ENCODE measurements at regions not wholly inside any gene's neighbourhood (a gene's known extent, or its start where the extent isn't known, plus 50 kb on each side); places are given as distances from the start of the nearest gene placed in this dataset.
"Not testable (repeated sequence)": the region's sequence is repeated elsewhere in the genome, so short reads cannot be mapped to it uniquely, and the experiment has no call there.

DNA sequence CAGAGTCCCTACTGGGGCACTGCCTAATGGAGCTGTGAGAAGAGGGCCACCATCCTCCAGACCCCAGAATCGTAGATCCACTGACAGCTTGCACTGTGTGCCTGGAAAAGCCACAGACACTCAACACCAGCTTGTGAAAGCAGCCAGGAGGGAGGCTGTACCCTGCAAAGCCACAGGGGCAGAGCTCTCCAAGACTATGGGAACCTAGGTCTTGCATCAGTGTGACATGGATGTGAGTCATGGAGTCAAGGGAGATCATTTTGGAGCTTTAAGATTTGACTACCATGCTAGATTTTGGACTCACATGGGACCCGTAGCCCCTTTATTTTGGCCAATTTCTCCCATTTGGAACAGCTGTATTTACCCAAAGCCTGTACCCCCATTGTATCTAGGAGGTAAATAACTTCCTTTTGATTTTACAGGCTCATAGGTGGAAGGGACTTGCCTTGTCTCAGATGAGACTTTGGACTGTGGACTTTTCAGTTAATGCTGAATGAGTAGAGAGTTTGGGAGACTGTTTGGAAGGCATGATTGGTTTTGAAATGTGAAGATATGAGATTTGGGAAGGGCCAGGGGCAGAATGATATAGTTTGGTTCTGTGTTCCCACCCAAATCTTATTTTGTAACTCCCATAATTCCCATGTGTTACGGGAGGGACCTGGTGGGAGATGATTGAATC lies 734.6 kb downstream of the USP25 start:
- H3K9me3 Mint-ChIP-seq = peaks cover 2 to 17% (median 7%) of the 10 kb centered on the region in 3 donors
- H3K36me3 ChIP-seq (ENCODE audit: control insufficient read depth in 2 of 2, extremely low read depth in 1 of 2, insufficient read depth in 1 of 2, low read length in 1 of 2); H3K27me3 ChIP-seq (replicated peaks in 1 of 2; ENCODE audit: control insufficient read depth in 2 of 2, extremely low read depth in 1 of 2, insufficient read depth in 2 of 2, low read length in 1 of 2); H3K27ac ChIP-seq (ENCODE audit: low read length); H3K4me1 ChIP-seq (ENCODE audit: control insufficient read depth in 1 of 2, extremely low read depth in 1 of 2, insufficient read depth in 2 of 2, low read length in 2 of 2); H3K4me3 ChIP-seq (ENCODE audit: control insufficient read depth in 1 of 2, extremely low read depth in 1 of 2, low read length in 1 of 2); H3K4me3 Mint-ChIP-seq; H3K27ac Mint-ChIP-seq; H3K27me3 Mint-ChIP-seq; ATAC-seq (replicated peaks in 1 of 4); CTCF ChIA-PET; H3K9me3 ChIP-seq; DNase-seq; H3K36me3 Mint-ChIP-seq; POLR2A ChIA-PET; H3K4me1 Mint-ChIP-seq: not testable (repeated sequence)
- 100% methylated on average over 1 of the region's 3 CpGs for WGBS (ENCODE audit: insufficient coverage)

DNA sequence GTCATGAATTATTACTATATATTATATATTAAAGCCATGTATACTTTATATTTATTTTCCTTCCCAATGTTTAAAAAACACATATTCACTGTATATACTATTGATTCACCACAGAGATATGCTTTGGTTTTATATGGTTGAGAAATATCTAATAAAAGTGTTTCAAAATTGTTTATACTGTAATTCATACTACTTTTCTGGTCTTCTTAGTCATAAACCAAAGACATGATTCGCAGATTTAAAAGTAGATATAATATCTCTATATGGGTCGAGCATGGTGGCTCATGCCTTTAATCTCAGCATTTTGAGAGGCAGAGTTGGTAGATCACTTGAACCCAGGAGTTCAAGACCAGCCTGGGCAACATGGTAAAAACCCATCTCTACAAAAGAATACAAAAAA lies 738.4 kb downstream of the USP25 start:
- WGBS (ENCODE audit: insufficient coverage) = no CpG with 5 or more reads among the region's 2 CpGs
- CTCF ChIA-PET = no interaction called here
- Mint-ChIP-seq H3K36me3 (no peaks in the 10 kb centered on the region), H3K27me3 (no peaks in the 10 kb centered on the region), H3K9me3 (peaks cover 2 to 13% (median 4%) of the 10 kb centered on the region in 3 donors), H3K4me1 (no peaks in the 10 kb centered on the region), H3K27ac (no peak overlapping the region), H3K4me3 (no peak overlapping the region)
- H3K27me3 ChIP-seq (replicated peaks in 1 of 2; ENCODE audit: control insufficient read depth in 2 of 2, extremely low read depth in 1 of 2, insufficient read depth in 2 of 2, low read length in 1 of 2) = no peaks in the 10 kb centered on the region
- H3K4me3 ChIP-seq (ENCODE audit: control insufficient read depth in 1 of 2, extremely low read depth in 1 of 2, low read length in 1 of 2) = no peak overlapping the region
- no peak for DNase-seq
- no peaks in the 10 kb centered on the region for H3K9me3 ChIP-seq
- no peaks in the 10 kb centered on the region for H3K4me1 ChIP-seq (ENCODE audit: control insufficient read depth in 1 of 2, extremely low read depth in 1 of 2, insufficient read depth in 2 of 2, low read length in 2 of 2)
- no peaks in the 10 kb centered on the region for H3K36me3 ChIP-seq (ENCODE audit: control insufficient read depth in 2 of 2, extremely low read depth in 1 of 2, insufficient read depth in 1 of 2, low read length in 1 of 2)
- no peak for ATAC-seq (replicated peaks in 1 of 4)
- H3K27ac ChIP-seq (ENCODE audit: low read length) = no peak overlapping the region
- POLR2A ChIA-PET = no interaction called here

DNA sequence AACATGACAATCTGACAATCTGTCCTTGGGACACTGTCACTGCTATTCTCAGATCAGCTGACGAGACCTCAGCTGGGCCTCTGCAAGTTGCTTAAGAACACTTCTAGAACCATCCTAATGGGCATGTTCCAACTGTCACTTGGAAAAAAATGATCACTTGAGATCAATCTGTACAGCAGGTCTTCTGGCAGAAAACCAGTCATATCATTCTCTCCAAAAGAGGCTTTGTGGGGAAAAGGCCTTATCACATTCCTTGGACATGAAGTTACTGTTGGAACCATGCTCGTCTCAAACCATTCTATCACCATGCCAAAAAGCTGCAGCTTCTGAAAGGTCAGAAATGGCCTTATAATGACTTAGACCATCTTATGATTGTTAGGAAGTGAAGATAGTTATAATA lies 744.2 kb downstream of the USP25 start:
- ChIA-PET POLR2A (no interaction called here), CTCF (no interaction called here)
- Mint-ChIP-seq H3K27ac (no peak overlapping the region), H3K36me3 (no peaks in the 10 kb centered on the region), H3K4me1 (no peaks in the 10 kb centered on the region), H3K4me3 (no peak overlapping the region), H3K27me3 (no peaks in the 10 kb centered on the region), H3K9me3 (peaks cover 4 to 20% (median 6%) of the 10 kb centered on the region in 3 donors)
- Histone ChIP-seq H3K27ac (ENCODE audit: low read length) (no peak overlapping the region), H3K36me3 (ENCODE audit: control insufficient read depth in 2 of 2, extremely low read depth in 1 of 2, insufficient read depth in 1 of 2, low read length in 1 of 2) (no peaks in the 10 kb centered on the region), H3K9me3 (no peaks in the 10 kb centered on the region), H3K4me3 (ENCODE audit: control insufficient read depth in 1 of 2, extremely low read depth in 1 of 2, low read length in 1 of 2) (no peak overlapping the region), H3K4me1 (ENCODE audit: control insufficient read depth in 1 of 2, extremely low read depth in 1 of 2, insufficient read depth in 2 of 2, low read length in 2 of 2) (no peaks in the 10 kb centered on the region), H3K27me3 (replicated peaks in 1 of 2; ENCODE audit: control insufficient read depth in 2 of 2, extremely low read depth in 1 of 2, insufficient read depth in 2 of 2, low read length in 1 of 2) (no peaks in the 10 kb centered on the region)
- 86% methylated on average over 1 of the region's 2 CpGs for WGBS (ENCODE audit: insufficient coverage)
- DNase-seq (no peak), ATAC-seq (replicated peaks in 1 of 4) (no peak)

DNA sequence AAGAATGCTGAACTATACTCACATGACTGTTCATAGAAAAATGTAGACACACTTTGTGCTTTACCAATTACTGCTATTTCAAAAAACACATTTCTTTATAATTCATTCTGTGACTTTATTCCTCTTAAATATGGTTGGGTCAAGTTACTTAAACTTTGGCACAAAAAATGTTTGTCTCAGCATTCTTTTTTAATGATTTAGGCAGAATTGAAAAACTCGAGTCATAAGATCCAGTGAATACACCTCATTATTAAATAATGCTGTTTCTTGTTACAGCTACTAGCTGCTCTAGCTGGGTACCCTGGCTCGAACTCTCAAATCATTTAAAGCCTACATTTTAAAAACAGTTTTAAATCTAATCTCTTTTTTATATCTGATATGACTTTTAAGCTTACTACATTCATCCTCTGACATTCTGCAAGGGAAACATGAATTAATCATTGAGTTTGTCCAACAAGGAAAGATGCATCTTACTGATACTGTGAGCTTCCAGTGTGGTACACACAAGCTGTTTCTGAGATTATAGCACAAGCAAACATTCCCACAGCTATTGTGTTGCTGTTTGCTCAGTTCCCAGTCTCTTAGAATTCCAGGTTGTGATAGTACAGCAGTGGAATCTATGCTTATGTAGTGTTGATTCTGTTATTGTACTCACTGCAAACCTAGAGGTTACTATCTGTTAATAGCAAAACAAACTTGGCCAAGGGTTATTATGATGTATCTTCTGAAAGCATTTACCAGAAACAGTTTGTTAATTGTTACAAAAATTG lies 746.5 kb downstream of the USP25 start:
- DNase-seq (no peak), ATAC-seq (replicated peaks in 1 of 4) (no peak)
- Mint-ChIP-seq H3K27me3 (no peaks in the 10 kb centered on the region), H3K27ac (no peak overlapping the region), H3K4me1 (no peaks in the 10 kb centered on the region), H3K36me3 (no peaks in the 10 kb centered on the region), H3K9me3 (peaks cover 9 to 19% (median 14%) of the 10 kb centered on the region in 3 donors), H3K4me3 (no peak overlapping the region)
- Histone ChIP-seq H3K36me3 (ENCODE audit: control insufficient read depth in 2 of 2, extremely low read depth in 1 of 2, insufficient read depth in 1 of 2, low read length in 1 of 2) (no peaks in the 10 kb centered on the region), H3K4me1 (ENCODE audit: control insufficient read depth in 1 of 2, extremely low read depth in 1 of 2, insufficient read depth in 2 of 2, low read length in 2 of 2) (no peaks in the 10 kb centered on the region), H3K4me3 (ENCODE audit: control insufficient read depth in 1 of 2, extremely low read depth in 1 of 2, low read length in 1 of 2) (no peak overlapping the region), H3K27ac (ENCODE audit: low read length) (no peak overlapping the region), H3K9me3 (no peaks in the 10 kb centered on the region), H3K27me3 (replicated peaks in 1 of 2; ENCODE audit: control insufficient read depth in 2 of 2, extremely low read depth in 1 of 2, insufficient read depth in 2 of 2, low read length in 1 of 2) (no peaks in the 10 kb centered on the region)
- WGBS (ENCODE audit: insufficient coverage) = no CpG with 5 or more reads among the region's 2 CpGs
- ChIA-PET POLR2A (interaction anchor here in 1 of 2 donors (0.6 kb wide), 1 partner anchor 458 kb away, joined by 3 read pairs; no protein-coding TSS in a partner anchor), CTCF (no interaction called here)

DNA sequence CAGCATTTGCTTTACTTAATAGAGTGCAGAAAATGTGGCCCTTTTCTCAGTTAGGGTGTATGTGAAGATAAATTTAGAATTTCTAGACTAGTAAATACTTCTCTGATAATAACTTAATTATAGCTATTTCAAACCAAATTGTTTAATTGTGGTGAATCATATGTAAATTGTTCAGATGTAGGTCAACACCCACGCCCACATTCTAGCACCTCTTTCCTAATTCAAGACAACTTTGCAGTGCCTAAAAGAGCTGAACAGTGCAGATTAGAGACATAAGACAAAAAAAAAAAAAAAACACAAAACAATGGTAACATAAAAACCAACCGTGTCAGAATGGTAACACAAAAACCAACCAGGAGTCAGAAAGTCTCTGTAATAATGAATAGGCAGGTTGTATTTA lies 758.3 kb downstream of the USP25 start:
- Mint-ChIP-seq H3K27ac (no peak overlapping the region), H3K36me3 (no peaks in the 10 kb centered on the region), H3K9me3 (peaks cover 3 to 13% (median 4%) of the 10 kb centered on the region in 3 donors), H3K4me1 (no peaks in the 10 kb centered on the region), H3K4me3 (no peak overlapping the region), H3K27me3 (no peaks in the 10 kb centered on the region)
- CTCF ChIA-PET = no interaction called here
- no peak overlapping the region for H3K4me3 ChIP-seq (ENCODE audit: control insufficient read depth in 1 of 2, extremely low read depth in 1 of 2, low read length in 1 of 2)
- H3K27ac ChIP-seq (ENCODE audit: low read length) = no peak overlapping the region
- POLR2A ChIA-PET = no interaction called here
- H3K36me3 ChIP-seq (ENCODE audit: control insufficient read depth in 2 of 2, extremely low read depth in 1 of 2, insufficient read depth in 1 of 2, low read length in 1 of 2) = no peaks in the 10 kb centered on the region
- no peaks in the 10 kb centered on the region for H3K27me3 ChIP-seq (replicated peaks in 1 of 2; ENCODE audit: control insufficient read depth in 2 of 2, extremely low read depth in 1 of 2, insufficient read depth in 2 of 2, low read length in 1 of 2)
- DNase-seq (no peak), ATAC-seq (replicated peaks in 1 of 4) (no peak)
- no peaks in the 10 kb centered on the region for H3K9me3 ChIP-seq
- no CpG with 5 or more reads among the region's 2 CpGs for WGBS (ENCODE audit: insufficient coverage)
- no peaks in the 10 kb centered on the region for H3K4me1 ChIP-seq (ENCODE audit: control insufficient read depth in 1 of 2, extremely low read depth in 1 of 2, insufficient read depth in 2 of 2, low read length in 2 of 2)

DNA sequence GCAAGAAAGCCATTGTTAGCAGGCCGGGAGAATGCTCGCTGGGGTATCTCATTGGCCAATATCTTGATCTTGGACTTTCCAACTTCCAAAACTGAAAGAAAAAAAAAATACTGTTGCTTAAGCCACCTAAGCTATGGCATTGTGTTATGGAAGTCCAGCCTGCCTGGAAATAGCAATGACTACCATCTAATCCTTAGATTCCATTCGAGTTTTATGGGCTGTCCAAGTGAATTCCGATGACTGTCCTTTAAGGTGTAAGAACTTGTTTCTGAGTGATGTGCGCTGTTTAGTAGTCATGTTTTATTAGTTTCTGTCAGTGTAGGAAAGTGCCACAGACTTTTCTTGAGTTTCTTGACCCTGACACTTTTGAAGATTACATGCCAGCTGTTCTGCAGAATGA lies 762.6 kb downstream of the USP25 start:
- 100% methylated on average over 1 of the region's 5 CpGs for WGBS (ENCODE audit: insufficient coverage)

More for the DNA sequence above, 762.6 kb downstream of the USP25 start:
- Histone ChIP-seq H3K36me3 (ENCODE audit: control insufficient read depth in 2 of 2, extremely low read depth in 1 of 2, insufficient read depth in 1 of 2, low read length in 1 of 2) (no peaks in the 10 kb centered on the region), H3K9me3 (no peaks in the 10 kb centered on the region), H3K4me1 (ENCODE audit: control insufficient read depth in 1 of 2, extremely low read depth in 1 of 2, insufficient read depth in 2 of 2, low read length in 2 of 2) (no peaks in the 10 kb centered on the region), H3K27ac (ENCODE audit: low read length) (no peak overlapping the region), H3K27me3 (replicated peaks in 1 of 2; ENCODE audit: control insufficient read depth in 2 of 2, extremely low read depth in 1 of 2, insufficient read depth in 2 of 2, low read length in 1 of 2) (no peaks in the 10 kb centered on the region), H3K4me3 (ENCODE audit: control insufficient read depth in 1 of 2, extremely low read depth in 1 of 2, low read length in 1 of 2) (no peak overlapping the region)
- no peaks in the 10 kb centered on the region for H3K36me3 Mint-ChIP-seq
- no peaks in the 10 kb centered on the region for H3K4me1 Mint-ChIP-seq
- H3K4me3 Mint-ChIP-seq = no peak overlapping the region
- DNase-seq (no peak), ATAC-seq (replicated peaks in 1 of 4) (no peak)
- POLR2A ChIA-PET = no interaction called here
- no peak overlapping the region for H3K27ac Mint-ChIP-seq
- no peaks in the 10 kb centered on the region for H3K27me3 Mint-ChIP-seq
- CTCF ChIA-PET = no interaction called here
- peaks cover 4 to 17% (median 7%) of the 10 kb centered on the region in 3 donors for H3K9me3 Mint-ChIP-seq

Measured in T-cell (primary cell).